Activated CD4-positive, alpha-beta T cell treated with anti-CD3 and anti-CD28 coated beads, Interleukin-2, amount 50 U/mL, for 48 hours (primary cell): ENCODE measurements at regions not wholly inside any gene's neighbourhood (a gene's known extent, or its start where the extent isn't known, plus 50 kb on each side); places are given as distances from the start of the nearest gene placed in this dataset.

ENCODE experiments used
- DNase-seq, 2 experiments: peaks; one replicate each; pipeline ENCODE4 v3.0.0-alpha.2; 2020

DNA sequence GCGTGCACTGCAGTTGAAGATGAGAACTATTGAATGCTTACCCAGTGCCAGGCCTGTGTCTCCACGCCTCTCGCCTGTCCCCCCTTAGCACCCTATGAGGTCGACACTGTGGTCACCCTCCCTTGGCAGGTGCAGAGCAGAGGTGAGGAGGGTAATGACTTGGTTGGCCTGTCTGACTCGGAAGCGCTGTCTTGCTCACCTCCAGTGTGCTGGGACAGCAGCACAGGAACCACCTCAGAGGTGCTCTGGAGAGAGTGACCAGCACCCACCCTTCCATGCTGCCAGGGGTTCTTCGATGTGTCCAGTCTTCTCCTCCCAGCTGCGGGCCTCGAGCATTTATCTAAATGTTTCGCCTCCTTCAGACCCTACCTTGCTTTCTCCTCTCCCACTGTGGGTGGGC lies 178.3 kb upstream of the IRX2 start:
- DNase-seq: no peak

DNA sequence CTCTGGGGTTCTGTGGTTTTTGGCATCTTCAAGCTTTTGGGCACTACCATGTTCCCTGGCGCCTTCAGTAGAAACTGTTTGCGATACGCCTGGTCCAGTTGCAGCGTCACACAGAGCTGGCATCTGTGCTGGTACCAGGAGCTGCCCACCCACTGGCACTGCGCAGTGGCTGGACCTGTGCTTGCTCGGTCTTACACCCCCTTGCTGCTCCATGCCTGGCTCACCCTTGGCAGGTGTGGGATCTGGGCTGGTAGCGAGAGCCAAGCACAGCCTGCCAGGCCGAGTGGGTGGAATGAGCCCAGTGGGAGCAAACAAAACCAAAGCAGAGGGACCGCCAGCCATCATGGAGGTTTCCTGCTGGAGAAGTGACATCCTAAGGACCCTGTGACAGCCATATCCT lies 170.2 kb upstream of the IRX2 start:
- no peak for DNase-seq

DNA sequence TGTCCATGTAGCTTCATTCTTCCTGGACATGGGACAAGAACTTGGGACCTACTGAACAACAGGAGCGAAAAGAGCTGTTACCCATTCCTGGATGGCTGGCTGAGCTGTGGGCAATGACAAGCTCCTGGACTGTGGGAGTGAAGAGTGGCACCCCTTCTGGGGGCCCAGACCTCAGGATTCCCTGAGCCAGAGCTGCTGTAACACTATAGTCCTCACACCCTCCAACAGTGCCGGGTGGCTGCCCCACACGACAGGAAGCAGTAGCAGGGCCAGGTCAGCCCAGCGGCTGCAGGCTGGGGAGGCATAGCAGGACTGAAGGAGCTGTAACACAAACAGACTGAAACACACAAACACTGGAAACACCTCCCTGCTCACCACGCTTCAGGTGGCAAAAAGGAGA lies 169.7 kb upstream of the IRX2 start:
- DNase-seq: no peak

DNA sequence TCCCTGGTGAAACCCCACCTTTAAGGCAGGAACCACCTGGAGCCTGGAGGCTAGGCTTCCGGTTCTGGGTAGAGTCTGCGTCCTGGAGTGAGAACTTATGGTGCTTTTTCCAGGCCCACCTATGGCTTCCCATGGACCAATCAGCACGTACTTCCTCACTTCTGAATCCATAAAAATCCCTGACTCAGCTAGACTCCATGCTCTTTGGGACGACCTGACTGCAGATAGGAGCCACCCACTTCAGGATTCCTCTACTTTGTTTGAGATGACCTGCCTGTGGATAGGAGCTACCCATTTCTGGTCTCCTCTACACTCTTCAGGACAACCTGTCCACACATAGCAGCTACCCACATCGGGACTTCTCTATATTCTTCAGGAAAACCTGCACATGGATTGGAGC lies 168.8 kb upstream of the IRX2 start:
- DNase-seq: no peak

DNA sequence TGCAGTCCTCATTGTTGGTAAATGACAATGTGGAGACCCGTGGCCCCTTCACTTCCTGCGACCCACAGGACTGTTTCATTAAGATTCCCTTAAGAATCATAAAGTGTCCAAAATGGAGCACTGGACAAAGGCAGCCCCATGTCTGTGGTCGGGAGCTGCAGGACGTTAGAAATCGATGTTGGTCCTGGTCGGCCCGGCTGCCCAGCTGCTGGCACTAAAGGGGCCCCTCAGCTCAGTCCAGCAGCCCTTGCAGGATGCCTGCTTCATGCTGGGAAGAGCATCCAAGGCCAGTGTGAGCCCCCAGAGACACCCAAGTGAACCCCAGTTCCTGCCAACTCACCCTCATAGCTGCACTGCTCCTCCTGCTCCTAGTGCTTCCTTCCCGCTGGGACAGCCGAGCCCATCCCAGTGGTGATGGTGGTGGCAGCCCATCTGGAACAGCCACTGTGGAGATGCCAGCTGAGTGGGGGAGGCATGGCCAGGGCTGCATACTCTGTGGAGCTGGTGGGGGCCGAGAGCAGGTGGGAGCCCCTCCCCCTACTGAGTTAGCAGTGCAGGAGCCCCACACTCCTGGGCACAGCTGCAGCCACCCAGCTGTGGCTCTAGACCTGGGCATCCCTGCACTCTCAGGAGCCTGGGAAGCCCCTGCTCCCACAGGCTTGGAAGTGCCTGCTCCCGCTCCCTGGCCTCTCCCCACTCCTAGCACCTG lies 168.0 kb upstream of the IRX2 start:
- DNase-seq: no peak

DNA sequence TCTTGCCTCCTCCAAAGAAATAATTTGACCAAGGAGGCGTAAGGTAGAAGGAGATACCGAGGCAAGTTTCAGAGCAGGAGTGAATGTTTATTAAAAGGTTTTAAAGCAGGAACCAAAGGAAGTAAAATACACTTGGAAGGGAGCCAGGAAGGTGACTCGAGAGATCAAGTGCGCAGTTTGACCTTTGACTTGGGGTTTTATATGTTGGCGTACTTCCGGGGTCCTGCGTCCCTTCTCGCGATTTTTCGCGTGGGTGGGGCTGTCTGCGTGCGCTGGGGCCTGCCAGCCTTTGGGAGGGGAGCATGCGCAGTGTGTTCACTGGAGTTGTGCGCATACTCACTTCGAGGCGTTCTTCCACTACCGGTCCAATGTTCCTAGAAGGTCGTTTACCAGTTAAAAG lies 166.0 kb upstream of the IRX2 start:
- DNase-seq: no peak

DNA sequence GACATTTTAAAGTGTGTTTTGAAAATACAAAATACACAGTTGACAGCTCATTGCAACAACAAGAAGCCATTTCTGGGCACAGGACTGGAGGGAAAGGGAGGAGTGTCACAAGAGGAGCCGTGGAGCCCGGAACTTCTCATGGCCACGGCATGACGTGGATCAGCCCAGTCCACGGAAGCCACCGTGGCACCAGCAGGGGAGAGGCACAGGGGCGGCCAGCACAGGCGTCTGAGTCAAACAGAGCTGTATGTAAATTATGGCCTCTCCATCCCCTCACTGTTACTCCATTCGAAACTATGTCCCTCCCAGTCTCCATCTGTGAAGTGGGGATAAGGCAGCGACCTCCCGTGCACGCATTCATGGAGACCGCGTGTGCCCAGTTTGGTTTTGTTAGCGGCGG lies 165.6 kb upstream of the IRX2 start:
- DNase-seq: no peak

DNA sequence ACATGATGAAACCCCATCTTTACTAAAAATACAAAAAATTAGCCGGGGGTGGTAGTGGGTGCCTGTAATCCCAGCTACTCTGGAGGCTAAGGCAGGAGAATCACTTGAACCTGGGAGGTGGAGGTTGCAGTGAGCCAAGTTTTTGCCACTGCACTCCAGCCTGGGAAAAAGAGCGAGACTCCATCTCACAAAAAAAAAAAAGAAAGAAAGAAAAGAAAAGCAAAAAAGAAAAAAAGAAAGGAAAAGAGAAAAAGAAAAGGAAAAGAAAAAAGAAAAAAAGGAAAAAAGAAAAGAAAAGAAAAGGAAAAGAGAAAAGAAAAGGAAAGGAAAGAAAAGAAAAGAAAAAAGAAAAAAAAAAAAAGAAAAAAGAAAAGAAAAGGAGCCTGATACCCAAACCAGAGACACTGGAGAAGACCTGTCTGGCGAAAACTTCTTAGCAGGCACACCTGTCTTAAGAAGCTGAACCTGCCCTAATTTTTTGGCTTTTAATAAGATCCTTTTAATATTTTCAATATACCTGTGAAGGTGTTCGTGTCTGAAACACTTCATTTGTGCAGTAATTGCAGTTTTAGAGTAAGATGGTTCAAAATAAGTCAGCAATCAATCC lies 164.7 kb upstream of the IRX2 start:
- DNase-seq: no peak

DNA sequence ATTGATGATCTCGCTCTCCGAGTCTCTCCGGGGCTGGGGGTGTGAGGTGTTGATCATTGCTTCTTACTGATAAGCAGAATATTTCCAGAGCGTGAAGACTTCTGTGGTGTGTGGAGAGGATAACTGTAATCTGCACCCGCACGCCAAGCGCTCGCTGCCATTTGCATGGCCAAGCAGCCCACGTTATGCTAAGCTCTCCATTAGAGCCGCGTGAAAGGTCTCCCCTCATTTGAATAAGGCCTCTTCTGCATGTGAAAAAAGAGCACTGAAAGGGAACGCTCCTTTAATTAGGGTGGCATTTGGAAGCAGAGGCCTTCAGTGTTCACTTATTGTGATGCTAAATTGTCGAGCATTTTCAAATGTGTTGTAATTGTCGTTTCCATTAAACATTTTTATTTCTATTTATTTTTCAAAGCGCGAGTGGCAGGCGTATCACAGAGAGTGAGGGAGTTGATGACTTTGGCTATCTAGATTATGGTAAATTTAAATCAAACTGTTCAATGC lies 163.6 kb upstream of the IRX2 start:
- DNase-seq: no peak

DNA sequence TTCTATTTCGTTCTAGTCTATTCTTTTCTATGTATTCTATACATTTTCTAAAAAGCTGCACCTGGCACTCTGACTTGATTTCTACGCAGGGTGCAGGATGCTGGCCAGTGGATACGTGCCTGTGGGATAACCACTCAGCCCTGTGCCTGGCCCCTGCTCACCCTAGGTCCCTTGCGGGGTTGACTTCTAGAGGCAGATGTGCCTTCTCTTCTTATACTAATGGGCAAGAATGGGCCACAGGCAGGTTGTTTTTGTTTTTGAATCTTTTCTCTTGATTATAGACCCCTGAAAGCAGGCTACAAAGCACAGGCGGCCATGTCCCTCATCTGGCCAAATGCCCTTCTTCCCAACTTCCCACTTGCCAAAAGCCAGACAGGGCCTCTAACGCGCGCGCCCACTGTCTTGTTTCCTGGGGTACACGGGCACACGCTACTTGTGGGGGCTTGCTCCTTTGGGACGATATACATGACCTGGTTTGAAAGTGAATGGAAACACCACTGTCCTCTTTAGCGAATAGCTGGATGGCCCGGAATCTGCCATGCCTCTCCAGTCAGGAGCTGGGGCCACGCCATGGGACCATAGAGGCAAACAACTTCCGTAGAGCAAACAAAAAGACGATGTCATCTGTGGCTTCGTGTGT lies 162.7 kb upstream of the IRX2 start:
- no peak for DNase-seq

DNA sequence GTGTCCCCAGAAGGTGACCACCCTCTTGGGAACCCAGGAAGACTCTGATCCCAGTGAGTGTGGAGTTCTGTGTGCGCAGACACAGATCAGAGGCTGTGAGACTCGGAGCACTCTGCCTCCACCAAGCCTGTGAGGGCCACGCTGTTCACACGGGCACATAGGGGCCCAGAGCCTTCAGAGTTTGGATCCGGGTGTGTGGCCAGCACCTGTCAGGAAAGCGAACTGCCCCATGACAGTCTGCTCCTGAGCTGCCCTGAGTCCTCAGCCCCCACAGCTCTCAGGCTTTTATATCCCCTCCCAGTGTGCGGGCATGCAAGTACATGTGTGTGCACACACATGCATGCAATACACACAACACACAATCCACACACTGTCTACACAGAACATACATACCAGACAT lies 161.8 kb upstream of the IRX2 start:
- no peak for DNase-seq

DNA sequence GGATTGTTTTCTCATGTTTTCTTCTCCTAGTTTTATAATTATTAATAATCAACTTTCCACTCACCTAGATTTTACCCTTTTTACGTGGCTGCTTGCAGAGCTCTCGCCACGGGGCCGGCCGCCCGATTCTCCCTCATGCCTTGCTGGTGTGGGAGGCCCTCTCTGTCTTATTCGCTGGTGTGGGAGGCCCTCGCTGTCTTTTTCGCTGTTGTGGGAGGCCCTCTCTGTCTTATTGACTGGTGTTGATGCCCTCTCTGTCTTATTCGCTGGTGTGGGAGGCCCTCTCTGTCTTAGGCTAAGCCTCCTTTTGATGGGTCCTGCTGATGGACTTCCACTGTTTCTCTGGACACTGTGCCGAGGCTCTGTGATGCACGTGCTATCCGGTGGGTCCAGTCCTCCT lies 161.3 kb upstream of the IRX2 start:
- DNase-seq: no peak

DNA sequence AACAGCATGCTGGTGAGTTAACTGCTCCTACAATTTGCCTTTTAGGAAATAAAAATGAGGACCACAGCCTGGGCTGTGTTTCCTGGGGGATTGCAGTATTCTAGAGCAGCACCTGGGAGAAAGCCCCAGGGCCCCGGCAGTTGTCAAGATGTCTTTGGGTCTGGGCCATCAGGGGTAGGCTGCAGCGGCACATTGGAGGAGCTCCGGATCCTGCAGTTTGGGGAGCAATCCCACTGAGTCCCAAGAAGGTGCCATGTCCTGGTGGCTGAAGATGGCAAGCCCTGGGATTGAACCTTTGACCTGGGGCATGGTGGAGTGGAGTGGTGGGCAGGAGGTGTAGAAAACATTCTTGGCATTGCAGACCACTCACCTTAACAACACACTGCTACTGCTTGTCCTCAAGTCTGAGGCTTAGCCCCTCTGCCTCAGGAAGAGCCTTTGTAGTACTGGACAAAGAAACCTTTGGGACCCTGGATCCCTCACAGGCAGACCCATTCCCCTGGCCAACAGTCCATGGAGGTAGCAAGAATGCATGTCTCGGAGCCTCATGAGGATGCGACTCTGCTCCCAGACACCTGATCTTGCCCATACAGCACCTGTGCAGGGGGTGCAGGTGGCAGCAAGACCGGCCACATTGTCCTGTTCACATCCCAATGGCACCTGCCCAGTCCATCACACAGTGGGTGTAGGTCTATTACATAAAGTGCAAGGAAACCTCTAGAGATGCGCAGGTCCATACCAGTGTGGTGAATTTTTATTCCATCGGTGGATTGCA lies 159.1 kb upstream of the IRX2 start:
- DNase-seq: no peak

DNA sequence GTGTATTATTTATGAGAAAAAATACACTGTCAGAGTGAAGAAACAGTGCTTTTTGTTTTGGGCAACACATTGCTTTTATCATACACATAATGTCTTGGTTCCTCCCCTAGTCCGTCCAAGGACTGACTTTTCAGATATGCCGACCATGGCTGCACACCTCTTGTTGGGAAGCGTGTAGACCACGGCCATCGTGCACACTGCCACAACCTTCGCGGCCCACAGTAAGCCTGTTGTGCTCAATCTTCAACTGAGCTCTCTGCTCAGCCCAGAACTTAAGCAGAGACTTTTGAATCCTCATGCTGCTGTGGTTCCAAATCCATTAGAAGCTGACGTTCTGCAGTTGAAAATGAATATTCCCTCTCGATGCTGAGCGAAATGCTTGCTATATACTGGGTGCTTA lies 157.6 kb upstream of the IRX2 start:
- no peak for DNase-seq

DNA sequence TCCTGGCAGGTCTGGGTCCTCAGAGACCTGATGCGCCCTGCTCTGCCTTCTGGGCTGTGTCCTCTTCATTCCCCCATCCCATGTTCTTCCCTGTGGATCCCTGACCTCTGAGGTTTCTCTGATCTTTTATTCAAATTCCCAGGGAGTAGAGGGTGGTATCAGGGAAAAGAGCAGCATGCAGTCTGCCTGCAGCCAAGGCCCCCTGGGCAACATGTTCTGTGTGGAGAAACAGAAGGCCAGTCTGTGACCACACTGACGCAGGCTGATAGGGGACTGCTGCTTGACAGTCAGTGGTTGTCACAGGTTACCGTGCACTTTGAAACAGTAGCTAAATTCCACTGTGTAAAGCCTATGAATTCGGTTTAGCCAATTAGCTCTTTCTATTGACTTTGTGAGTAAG lies 156.6 kb upstream of the IRX2 start:
- DNase-seq: no peak

DNA sequence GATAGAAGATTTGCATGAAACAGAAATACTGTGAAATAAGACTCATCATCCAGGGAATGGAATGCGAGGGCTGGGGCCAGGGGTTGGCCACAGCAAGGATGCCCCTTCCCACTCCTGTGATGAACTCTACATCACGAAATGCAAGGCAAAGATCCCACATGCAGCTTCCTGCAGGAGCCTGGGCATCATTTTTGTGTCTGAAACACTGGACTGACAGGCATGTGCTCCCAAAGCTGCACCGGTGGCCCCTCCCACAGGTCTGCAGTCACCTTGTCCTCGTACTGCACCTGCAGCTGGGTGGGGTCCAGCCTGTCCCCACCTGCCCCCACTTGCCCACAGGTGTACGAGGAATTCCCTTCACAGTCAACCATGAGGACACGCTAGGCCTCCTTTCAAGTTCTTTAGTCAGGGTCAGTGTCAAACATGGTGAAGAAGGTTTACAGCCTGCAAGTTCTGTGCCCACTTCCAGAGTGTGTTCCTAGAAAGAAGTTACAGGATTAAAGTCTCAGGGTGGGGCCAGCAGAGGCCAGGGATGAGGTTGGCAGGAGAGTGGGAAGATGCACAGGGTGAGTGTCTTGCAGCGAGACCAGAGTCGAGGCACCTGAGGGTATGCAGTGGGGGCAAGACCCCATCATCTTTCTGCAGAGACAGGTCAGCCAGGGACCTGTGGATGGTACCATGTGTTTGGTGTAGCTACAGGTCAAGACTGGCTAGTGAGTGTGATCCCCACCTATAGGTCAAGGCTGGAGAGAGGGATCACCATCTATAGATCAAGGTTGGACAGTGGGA lies 155.0 kb upstream of the IRX2 start:
- DNase-seq: no peak

DNA sequence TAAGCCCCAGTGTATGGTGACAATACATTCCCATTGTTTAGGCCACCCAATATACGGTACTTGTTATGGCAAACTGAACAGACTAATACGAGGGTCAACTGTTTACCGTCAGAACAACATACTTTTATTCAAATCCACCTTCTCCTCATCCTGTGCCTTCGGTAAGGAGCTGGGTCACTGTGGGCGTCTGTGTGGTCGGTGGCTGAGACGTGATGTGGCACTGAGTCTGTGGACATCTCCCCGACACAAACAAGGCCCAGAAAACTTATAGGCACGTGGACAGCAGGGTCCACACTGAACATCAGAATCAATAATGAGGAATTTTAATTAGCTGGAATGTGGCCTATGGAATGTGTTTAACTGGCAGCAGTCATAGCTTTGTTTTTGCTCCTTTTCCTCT lies 154.3 kb upstream of the IRX2 start:
- no peak for DNase-seq

DNA sequence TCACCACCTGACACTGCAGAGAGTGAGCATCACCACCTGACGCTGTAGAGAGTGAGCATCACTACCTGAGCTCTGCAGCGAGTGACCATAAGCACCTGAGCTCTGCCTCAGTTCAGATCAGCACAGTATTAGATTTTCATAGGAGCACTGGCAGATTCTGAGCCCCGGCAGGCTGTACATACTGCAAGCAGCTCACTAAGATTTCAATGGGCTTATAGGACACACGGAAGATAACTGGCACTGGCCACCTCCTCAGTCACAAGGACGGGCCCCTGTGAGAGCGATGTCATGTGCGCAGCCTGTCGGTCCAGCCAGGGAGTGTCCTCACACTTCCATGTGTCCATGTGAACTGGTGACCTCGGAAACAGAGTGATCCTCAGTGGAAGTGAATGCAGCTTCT lies 153.5 kb upstream of the IRX2 start:
- no peak for DNase-seq

DNA sequence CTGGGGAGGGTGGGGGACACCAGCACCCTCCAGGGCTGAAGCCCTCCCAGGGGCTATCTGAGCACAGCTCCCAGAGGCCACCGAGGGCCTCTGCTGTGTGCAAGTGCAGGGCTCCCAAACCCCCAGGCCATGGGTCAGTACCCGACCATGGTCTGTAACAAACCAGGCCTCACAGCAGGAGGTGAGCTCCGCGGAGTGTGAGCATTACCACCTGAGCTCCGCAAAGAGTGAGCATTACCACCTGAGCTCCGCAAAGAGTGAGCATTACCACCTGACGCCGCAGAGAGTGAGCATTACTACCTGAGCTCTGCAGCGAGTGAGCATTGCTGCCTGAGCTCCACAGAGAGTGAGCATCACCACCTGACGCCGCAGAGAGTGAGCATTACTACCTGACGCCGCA lies 152.9 kb upstream of the IRX2 start:
- DNase-seq: no peak

DNA sequence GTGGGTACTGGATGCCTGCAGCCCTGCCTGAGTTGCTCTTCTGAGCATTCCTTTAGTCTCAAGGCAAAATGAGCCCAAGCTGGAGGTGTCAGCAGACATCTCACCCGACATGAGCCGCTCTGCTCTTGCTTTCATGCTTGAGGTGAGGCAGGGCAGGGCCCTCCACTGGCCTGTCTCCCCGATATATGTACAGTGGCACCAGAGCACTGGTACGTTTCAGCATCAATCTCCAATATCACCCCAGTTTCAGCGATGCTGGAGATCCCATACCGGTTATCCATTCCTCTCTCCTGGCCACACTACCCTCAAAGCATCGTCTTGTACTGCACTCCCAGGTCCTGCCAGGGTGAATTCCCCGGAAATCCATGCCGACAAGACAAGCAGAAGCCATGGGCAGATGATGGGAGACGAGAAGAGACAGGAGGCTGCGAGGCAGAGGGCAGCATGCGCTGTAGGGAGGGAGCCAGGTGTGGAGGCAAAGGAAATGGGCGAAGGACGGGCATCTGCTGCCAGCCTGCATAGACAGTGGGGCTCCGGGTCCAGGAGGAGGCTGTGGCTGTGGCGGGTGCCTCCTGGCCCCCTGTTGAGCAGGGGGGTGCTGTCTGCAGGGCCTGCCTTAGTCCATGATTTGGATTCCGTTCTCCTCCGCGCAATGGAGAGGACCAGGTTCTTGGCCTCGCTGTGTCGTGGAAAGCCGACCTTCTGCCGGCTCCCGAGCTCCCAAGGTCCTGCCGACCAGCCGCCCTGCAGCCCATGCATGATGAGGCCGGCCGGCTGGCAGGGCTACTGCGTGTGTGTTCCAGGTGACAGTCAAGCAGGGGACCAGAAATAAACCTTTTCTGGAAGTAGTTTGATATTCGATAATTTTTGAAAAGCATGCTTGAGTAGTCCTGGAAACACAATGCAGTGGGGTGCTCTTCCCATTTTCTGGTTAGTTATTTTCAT lies 152.2 kb upstream of the IRX2 start:
- no peak for DNase-seq

DNA sequence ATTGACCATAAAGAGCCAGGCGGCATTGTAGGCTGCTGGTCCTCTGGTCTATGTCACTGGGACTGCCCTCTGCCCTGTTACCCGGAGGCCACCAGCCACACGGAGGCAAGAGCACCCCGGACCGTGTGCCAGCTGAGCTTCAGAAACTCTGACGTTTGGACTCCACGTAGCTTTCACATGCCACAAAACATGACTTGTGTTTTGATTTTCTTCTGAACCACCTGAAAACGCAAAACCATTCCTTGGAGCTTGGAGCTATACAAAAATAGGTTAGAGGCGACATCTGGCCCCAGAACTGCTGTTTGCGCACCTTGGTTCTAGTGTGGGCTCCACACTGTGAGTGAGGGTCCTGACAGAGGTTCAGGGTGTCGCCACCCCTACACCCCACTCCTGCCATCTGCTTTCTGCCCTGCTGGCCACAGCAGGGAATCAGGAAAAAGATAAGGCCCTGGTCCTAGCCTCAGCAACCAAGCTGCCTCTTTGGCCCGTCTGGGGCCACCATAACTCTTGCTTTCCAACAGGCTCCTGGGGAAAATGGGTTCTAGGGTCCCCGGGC lies 151.3 kb upstream of the IRX2 start:
- DNase-seq: no peak
